ENCODE measurements at regions not wholly inside any gene's neighbourhood (a gene's known extent, or its start where the extent isn't known, plus 50 kb on each side); places are given as distances from the start of the nearest gene placed in this dataset.

DNA sequence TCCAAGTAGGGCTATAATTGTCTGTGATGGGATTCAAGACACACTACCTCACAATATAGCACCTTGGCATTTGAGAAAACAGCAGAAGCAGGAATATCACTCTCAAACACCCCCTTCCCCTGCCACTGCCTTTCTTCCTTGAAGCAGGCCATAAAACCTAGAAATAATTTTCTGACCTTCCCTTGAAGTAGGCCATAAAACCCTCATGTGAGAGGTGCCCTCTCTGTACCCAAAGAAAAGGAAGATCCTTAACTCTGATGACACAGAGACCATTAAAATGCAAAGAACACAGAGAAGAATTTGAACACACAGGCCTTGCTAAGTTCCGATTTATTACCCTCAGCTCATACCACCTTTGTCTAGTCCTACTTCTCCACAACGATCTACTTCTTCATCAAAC is 631.7 kb upstream of the CADM1 start:
- TF ChIP-seq, protein P1, sequence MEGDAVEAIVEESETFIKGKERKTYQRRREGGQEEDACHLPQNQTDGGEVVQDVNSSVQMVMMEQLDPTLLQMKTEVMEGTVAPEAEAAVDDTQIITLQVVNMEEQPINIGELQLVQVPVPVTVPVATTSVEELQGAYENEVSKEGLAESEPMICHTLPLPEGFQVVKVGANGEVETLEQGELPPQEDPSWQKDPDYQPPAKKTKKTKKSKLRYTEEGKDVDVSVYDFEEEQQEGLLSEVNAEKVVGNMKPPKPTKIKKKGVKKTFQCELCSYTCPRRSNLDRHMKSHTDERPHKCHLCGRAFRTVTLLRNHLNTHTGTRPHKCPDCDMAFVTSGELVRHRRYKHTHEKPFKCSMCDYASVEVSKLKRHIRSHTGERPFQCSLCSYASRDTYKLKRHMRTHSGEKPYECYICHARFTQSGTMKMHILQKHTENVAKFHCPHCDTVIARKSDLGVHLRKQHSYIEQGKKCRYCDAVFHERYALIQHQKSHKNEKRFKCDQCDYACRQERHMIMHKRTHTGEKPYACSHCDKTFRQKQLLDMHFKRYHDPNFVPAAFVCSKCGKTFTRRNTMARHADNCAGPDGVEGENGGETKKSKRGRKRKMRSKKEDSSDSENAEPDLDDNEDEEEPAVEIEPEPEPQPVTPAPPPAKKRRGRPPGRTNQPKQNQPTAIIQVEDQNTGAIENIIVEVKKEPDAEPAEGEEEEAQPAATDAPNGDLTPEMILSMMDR (IDR thresholded peaks at IDR 0.05) = no peak
- TF ChIP-seq POLR2A (IDR thresholded peaks at IDR 0.05) = no peak

All from prostate gland (tissue), 2 donors.